ENCODE measurements at regions not wholly inside any gene's neighbourhood (a gene's known extent, or its start where the extent isn't known, plus 50 kb on each side); places are given as distances from the start of the nearest gene placed in this dataset.

DNA sequence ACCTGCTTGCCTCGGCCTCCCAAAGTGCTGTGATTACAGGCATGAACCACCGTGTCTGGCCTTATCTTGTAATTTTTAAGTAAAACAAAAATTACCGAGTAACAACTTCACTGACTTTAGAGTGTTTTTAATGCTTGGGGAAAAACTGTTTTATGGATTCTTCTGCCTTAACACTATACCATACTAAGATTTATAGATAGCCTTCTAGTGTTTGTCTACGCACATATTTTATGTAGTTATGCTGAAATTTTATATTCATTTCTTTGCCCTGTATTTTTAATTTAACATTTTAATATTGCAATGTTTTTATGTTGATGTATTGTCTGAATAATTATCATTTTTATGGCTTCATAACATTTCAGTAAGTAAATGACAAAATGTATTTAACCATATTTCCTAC is 96.4 kb upstream of the FTMT start:
- intact Hi-C loops (cut with micrococcal nuclease): no loop called here
- CTCF ChIA-PET: no interaction called here
- no peak for DNase-seq
- Mint-ChIP-seq H3K9me3 (ENCODE audit: insufficient read depth) (no peaks in the 10 kb centered on the region), H3K27ac (no peak overlapping the region), H3K27me3 (no peaks in the 10 kb centered on the region), H3K4me3 (no peak overlapping the region), H3K4me1 (no peaks in the 10 kb centered on the region)
- H2AFZ ChIP-seq (ENCODE audit: insufficient read depth, low read depth, low read length, poor library complexity, severe bottlenecking): no peak overlapping the region
- H3K79me2 ChIP-seq (ENCODE audit: control insufficient read depth, insufficient read depth, low read length): no peaks in the 10 kb centered on the region
- H3K27ac ChIP-seq (ENCODE audit: low read length in 2 of 2): no peak overlapping the region
- no peaks in the 10 kb centered on the region for H3K4me1 ChIP-seq (ENCODE audit: control insufficient read depth in 2 of 2, insufficient read depth in 2 of 2, low read length in 2 of 2)
- POLR2A ChIA-PET: no interaction called here
- no CpG with 5 or more reads among the region's 4 CpGs for WGBS (ENCODE audit: insufficient coverage)
- no peak overlapping the region for H3K4me2 ChIP-seq (replicated peaks; ENCODE audit: low read depth, low read length, poor library complexity, severe bottlenecking)
- TF ChIP-seq, protein P1, sequence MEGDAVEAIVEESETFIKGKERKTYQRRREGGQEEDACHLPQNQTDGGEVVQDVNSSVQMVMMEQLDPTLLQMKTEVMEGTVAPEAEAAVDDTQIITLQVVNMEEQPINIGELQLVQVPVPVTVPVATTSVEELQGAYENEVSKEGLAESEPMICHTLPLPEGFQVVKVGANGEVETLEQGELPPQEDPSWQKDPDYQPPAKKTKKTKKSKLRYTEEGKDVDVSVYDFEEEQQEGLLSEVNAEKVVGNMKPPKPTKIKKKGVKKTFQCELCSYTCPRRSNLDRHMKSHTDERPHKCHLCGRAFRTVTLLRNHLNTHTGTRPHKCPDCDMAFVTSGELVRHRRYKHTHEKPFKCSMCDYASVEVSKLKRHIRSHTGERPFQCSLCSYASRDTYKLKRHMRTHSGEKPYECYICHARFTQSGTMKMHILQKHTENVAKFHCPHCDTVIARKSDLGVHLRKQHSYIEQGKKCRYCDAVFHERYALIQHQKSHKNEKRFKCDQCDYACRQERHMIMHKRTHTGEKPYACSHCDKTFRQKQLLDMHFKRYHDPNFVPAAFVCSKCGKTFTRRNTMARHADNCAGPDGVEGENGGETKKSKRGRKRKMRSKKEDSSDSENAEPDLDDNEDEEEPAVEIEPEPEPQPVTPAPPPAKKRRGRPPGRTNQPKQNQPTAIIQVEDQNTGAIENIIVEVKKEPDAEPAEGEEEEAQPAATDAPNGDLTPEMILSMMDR (IDR thresholded peaks at IDR 0.05): no peak
- no peak for TF ChIP-seq EZH2 (IDR thresholded peaks at IDR 0.05; ENCODE audit: borderline replicate concordance, insufficient read depth, low read depth, low read length, poor library complexity, severe bottlenecking)
- no peak overlapping the region for H3K9ac ChIP-seq (ENCODE audit: low read length)
- H3K36me3 ChIP-seq (replicated peaks in 1 of 2; ENCODE audit: control extremely low read depth in 1 of 2, control insufficient read depth in 1 of 2, extremely low read depth in 1 of 2, insufficient read depth in 2 of 2, low read length in 1 of 2): no peaks in the 10 kb centered on the region
- no peak overlapping the region for H3K4me3 ChIP-seq (ENCODE audit: control extremely low read depth in 1 of 5, extremely low read depth in 1 of 5, insufficient read depth in 1 of 5, low read depth in 2 of 5, low read length in 4 of 5)
- H4K20me1 ChIP-seq (ENCODE audit: control insufficient read depth, insufficient read depth, low read length, poor library complexity, severe bottlenecking): no peaks in the 10 kb centered on the region
- H3K27me3 ChIP-seq (replicated peaks in 1 of 4; ENCODE audit: control extremely low read depth in 1 of 4, control insufficient read depth in 3 of 4, insufficient read depth in 4 of 4, low read length in 3 of 4): no peaks in the 10 kb centered on the region
- ATAC-seq (ENCODE audit: low read depth): no peak
- no peaks in the 10 kb centered on the region for H3K9me3 ChIP-seq (ENCODE audit: control extremely low read depth in 1 of 3, control insufficient read depth in 2 of 3, insufficient read depth in 1 of 3, low read length in 2 of 3)

DNA sequence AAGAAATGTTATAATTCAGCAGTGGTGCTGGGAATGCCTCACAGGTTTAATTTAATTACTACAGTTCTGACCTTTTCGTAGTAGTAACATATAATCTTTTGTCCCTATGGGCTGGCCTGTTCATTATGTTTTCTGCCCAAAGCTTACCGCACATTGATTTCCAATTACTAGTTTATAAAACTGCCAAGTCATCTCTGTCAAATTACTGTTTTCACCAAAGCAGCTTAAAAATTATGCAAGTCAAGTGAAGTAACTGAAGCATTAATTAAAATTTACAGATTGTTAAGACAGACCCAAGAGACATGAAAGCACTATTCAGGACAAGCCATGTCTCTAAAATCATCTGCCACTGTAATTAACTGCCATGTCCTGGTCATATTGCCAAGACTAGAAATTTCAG is 93.9 kb upstream of the FTMT start:
- Histone ChIP-seq H3K27me3 (replicated peaks in 1 of 4; ENCODE audit: control extremely low read depth in 1 of 4, control insufficient read depth in 3 of 4, insufficient read depth in 4 of 4, low read length in 3 of 4) (no peaks in the 10 kb centered on the region), H3K27ac (ENCODE audit: low read length in 2 of 2) (no peak overlapping the region), H3K36me3 (replicated peaks in 1 of 2; ENCODE audit: control extremely low read depth in 1 of 2, control insufficient read depth in 1 of 2, extremely low read depth in 1 of 2, insufficient read depth in 2 of 2, low read length in 1 of 2) (no peaks in the 10 kb centered on the region), H3K9me3 (ENCODE audit: control extremely low read depth in 1 of 3, control insufficient read depth in 2 of 3, insufficient read depth in 1 of 3, low read length in 2 of 3) (no peaks in the 10 kb centered on the region), H3K9ac (ENCODE audit: low read length) (no peak overlapping the region), H3K4me3 (ENCODE audit: control extremely low read depth in 1 of 5, extremely low read depth in 1 of 5, insufficient read depth in 1 of 5, low read depth in 2 of 5, low read length in 4 of 5) (no peak overlapping the region), H2AFZ (ENCODE audit: insufficient read depth, low read depth, low read length, poor library complexity, severe bottlenecking) (no peak overlapping the region), H4K20me1 (ENCODE audit: control insufficient read depth, insufficient read depth, low read length, poor library complexity, severe bottlenecking) (no peaks in the 10 kb centered on the region), H3K79me2 (ENCODE audit: control insufficient read depth, insufficient read depth, low read length) (no peaks in the 10 kb centered on the region), H3K4me1 (ENCODE audit: control insufficient read depth in 2 of 2, insufficient read depth in 2 of 2, low read length in 2 of 2) (no peaks in the 10 kb centered on the region), H3K4me2 (replicated peaks; ENCODE audit: low read depth, low read length, poor library complexity, severe bottlenecking) (no peak overlapping the region)
- Mint-ChIP-seq H3K27ac (no peak overlapping the region), H3K4me1 (no peaks in the 10 kb centered on the region), H3K9me3 (ENCODE audit: insufficient read depth) (no peaks in the 10 kb centered on the region), H3K27me3 (no peaks in the 10 kb centered on the region), H3K4me3 (no peak overlapping the region)
- no peak for ATAC-seq (ENCODE audit: low read depth)
- TF ChIP-seq EZH2 (IDR thresholded peaks at IDR 0.05; ENCODE audit: borderline replicate concordance, insufficient read depth, low read depth, low read length, poor library complexity, severe bottlenecking): no peak
- TF ChIP-seq, protein P1 (IDR thresholded peaks at IDR 0.05): no peak
- intact Hi-C loops (cut with micrococcal nuclease): no loop called here
- WGBS (ENCODE audit: insufficient coverage): 100% methylated on average over 1 of the region's 2 CpGs
- DNase-seq: no peak
- POLR2A ChIA-PET: no interaction called here
- CTCF ChIA-PET: no interaction called here

Measured in B cell (primary cell).